SK-N-DZ (cell line): ENCODE measurements at regions not wholly inside any gene's neighbourhood (a gene's known extent, or its start where the extent isn't known, plus 50 kb on each side); places are given as distances from the start of the nearest gene placed in this dataset.
"Not testable (repeated sequence)": the region's sequence is repeated elsewhere in the genome, so short reads cannot be mapped to it uniquely, and the experiment has no call there.

Source experiments
- DNase-seq: peaks from one replicate; pipeline ENCODE4 v3.0.0-alpha.2; 2015; ENCODE audit warnings: low spot score

DNA sequence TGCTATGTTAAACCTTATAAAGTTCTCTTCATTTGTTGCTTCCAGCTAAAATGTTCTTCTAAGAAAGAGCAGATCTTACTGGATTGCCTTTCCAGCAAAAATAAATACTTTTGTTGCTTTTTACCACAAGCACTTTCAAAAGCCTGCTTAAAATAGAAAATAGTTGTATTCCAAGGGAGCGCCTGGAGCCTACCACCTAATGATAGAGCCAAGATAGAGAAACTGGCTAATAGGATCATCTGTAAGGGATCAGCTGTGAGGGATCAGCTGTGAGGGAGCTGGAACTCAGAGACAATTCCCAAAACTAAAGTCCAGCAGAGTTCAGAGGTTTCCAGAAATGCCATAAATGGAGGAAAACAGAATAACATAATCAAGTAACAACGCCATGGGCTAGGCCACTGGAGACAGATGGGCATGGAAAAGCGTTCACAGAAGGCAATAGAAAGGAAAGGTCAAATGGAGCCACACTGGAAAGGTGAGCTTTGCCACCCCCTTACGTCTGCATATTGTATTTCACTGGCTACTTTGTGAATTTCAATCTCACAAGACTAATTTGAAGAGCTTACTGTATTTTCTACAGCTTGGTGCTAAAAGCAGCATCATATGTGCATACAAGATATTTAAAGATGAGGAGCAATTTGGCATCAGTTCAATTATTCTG, 140.6 kb upstream of the TLE4 start:
- no peak for DNase-seq

DNA sequence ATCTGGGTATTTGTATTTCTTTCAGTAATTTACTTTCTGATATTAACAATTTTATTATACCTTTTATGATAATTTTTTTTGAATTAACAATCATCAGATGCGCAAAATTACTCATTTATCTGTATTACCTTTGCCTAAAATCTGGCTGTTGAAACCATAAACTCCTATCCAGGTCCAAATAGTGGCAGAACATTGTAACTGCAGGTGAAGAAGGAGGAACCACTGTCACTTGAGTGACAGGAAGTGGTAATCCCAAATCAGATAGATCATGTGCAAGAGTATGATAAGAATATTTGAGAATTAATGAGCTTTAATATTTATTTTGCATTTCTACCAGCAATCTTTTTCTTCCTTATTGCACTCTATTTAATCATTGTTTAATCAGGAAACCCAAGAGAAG, 139.3 kb upstream of the TLE4 start:
- no peak for DNase-seq

DNA sequence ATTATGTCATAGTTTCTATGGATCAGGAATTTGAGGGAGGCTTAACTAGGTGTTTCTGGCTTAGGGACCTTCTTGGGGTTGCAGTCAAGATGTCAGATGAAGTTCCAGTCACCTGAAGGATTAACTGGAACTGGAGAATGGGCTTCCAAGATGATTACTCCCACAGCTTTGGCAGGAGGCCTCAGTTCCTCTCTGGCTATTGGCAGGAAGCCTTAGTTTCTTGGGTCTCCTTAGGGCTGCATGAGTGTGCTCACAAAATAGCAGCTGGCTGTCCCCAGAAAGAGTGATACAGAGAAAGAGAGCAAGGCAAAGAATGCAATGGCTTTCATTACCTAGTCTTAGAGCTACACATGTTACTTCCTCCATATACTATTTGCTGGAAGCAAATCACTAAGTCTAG, 138.1 kb upstream of the TLE4 start:
- no peak for DNase-seq

DNA sequence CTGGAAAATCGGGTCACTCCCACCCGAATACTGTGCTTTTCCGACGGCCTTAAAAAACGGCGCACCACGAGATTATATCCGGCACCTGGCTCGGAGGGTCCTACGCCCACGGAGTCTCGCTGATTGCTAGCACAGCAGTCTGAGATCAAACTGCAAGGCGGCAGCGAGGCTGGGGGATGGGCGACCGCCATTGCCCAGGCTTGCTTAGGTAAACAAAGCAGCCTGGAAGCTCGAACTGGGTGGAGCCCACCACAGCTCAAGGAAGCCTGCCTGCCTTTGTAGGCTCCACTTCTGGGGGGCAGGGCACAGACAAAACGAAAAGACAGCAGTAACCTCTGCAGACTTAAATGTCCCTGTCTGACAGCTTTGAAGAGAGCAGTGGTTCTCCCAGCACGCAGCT, 132.5 kb upstream of the TLE4 start:
- not testable (repeated sequence) for DNase-seq

DNA sequence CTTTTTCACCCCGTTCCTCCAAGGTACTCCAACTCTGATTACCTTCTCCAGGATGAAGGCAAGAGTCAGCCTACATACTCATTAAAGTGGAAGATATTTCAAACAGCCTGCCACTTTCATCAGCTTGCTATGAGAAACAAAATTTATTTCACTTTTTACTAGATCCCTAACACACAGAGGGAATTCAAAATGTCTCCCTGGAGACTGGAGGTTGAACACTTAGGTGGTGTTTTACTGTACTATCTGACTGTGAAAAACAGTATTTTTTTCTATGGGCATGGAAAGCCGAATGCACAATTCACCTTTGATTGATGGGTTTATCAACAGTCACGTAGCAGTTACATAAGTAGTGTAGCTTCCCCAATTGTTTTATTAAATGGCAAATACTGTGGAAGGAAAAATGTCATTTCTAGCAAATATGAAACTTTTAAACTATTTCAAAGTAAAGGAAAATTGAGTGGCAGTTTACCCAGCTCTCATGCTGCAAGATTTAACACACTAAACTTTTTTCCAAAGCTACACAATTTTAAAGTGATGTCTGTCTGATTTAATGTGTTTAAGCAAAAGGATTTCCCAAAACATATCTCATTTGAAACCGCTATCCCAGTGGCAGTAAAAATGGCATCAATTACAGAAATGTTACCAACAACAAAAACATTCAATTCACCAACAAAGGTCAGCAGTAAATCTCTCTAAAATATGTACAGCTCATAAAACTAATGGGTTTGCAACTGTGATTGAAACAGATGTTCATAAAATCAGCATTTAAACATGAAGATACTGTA, 125.0 kb upstream of the TLE4 start:
- no peak for DNase-seq

DNA sequence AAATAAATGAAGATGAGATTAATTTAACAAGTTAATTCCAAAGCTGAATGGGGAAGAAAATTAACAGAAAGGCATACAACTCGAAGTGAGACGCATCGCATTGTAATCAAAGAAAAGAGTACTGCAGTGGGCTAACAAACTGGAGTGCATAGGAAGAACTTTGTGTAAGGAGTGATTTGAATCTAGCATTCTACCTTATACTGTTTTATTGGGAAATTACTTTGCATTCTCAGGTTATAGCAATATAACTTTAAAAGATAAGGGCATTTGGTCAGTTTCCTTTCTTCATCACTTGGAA, 124.5 kb upstream of the TLE4 start:
- no peak for DNase-seq

DNA sequence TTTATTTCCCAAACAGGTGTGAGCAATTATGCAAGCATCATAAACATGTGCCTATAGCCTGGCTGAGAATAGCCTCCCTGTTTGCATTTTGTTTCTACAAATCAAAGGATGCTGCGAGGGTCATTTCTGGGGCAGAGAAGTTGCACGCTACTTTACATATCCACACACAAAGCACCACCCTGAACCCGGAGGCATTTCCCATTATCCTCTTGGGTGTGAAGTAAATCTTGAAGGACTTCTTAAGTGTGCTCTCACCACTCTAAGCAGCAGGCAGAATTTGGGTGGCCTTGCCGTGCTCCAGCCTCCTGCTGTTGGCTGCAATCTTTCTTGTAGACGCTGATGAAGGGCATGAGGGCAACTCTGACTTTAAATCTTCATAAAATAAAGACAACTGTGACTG, 124.0 kb upstream of the TLE4 start:
- no peak for DNase-seq

DNA sequence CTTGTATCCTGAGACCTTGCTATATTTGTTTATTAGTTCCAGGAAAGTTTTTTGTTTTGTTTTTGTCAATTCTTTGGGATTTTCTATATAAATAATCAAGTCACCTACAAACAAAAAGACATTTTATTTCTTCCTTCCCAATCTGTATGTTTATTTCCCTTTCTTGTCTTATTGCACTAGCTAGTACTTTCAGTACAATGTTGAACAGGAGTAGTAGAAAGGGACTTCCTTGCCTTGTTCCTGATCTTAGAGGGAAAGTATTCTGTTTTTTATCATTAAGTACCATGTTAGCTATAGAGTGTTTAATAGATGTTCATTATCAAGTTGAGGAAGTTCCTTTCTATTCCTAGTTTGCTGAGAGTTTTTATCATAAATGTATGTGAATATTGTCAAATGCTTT, 119.5 kb upstream of the TLE4 start:
- DNase-seq, result no peak

DNA sequence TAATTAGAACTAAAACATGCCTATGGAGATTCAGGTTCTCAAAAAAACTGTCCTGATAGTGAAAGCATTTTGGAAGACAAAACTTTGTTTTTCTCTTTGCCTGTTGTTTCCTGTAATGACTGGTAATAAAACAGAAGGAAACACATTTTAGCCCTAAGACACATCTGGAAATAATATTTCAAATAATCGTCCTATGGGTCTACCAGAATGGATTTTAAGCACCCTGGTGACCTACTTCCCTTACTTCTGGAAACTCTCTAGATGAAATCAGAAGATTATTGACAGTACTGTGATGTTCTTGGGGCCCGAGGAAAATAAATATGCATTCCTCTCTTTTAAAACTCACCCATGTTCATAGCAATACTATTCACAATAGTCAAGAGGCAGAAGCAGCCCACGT, 110.1 kb upstream of the TLE4 start:
- DNase-seq, result peak; percentile 18

DNA sequence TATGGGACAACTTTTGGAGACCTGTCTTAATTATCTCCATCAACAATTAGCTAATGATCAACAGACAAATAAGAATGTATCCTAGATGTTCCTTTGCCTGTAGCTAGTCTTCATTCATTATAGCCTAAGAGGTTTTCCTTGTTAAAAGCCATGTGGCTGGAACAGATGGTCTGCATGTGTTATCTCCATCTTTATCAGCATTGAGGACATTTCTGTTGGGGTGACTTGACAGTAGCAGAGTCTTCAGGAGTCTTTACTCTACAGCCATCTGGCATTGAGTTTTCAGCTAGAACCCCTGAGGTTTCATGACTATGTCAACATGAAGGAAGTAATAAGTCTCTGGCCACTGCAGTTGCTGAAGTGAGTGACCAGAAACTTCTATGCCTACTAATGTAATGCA, 106.6 kb upstream of the TLE4 start:
- DNase-seq, result peak; percentile 62

DNA sequence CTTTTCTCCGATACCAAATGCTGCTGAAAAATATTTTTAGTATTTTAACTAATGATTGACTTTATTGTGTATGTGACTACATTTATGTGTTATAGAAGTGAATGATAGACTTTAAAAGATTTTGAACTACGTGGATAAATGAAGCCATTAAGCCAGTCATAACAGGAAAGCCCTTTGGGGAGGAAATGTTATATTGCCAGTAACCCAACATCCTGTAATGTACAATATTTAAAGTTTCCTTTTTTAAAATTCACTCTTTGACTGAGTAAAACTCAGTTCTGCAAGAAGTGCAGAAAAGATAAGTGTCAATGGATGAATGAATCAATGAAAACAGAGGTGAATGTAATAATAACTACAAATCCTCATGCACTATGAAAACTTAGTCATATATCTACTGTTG, 102.6 kb upstream of the TLE4 start:
- no peak for DNase-seq

DNA sequence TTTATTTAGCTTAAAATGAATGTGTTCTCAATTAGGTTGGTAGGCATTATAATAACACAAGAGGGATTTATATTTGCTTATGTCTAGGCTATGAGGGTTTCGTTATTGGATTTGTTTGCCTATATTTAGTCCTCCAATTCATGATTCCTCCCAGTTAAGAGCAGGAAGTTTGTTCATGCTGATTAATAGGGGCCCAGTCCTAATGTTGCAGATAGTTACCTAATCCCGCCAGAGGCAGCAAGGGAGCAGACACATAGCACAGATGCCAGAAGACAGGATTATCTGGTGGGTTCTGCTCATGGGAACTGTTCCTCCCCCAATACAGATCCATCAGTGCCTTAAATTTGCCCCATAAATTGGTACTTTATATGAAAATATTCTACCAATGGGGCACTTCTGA, 100.8 kb upstream of the TLE4 start:
- DNase-seq, result no peak

DNA sequence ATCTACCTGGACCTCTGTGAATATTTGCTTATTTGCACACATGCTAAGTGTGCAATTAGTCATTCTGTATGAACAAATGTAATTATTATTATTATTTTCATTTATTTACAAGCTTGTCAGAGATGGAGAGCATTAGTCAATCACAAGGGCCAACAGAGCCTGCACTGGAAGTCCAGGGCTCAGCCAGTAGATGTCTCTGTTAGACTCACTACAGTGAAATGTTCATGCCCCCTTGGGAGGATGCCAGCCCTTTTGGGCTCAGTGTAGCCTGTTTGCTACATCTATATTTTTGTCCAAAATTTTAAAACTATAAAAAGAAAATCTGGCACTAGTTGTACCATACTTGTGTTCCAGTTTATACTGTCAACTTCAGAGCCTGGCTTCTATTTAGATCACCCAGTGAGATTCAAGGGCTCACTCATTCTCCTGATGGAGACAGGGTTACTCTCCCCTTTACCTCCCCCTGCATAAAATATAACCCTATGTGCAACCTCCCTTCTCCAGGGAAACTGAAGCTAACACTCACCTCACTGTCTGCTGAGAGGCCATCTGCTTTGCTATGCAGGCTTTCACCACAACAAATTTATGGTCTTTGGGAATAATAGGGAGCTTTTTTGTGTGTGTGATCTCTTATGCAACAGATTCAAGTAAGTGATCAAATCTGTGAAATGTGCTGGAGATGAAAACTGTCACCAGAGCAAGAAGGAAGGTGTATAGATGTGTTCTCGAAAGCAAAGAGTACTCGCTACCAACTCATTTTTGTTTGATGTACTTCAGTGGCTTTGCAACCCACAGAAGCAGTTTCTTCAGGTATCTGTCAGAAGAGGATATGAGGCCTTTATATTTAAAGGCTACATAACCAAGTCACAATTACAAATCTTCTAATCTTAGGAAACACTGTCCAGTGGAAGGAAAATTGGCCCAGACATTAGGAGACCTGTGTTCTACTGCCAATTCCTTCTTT, 99.9 kb upstream of the TLE4 start:
- no peak for DNase-seq

DNA sequence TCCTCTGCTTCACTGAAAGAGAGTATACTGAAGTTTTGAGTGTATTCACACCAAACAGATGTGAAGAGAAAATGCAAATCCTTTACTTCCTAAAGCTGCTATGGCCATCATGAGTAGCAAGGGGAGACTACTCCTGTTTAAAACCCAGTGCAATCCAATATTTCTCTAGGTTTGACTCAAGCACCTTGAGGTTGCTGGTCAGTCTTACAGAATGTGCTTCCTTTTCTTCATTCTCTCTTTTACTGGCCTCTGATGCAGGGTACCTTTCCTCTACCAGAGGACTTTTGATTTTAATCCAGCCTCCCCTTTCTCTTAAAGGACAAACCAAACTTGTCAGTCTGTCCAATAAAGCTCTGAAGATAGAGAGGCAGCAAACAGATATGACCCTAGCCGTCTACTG, 98.1 kb upstream of the TLE4 start:
- DNase-seq, result no peak

DNA sequence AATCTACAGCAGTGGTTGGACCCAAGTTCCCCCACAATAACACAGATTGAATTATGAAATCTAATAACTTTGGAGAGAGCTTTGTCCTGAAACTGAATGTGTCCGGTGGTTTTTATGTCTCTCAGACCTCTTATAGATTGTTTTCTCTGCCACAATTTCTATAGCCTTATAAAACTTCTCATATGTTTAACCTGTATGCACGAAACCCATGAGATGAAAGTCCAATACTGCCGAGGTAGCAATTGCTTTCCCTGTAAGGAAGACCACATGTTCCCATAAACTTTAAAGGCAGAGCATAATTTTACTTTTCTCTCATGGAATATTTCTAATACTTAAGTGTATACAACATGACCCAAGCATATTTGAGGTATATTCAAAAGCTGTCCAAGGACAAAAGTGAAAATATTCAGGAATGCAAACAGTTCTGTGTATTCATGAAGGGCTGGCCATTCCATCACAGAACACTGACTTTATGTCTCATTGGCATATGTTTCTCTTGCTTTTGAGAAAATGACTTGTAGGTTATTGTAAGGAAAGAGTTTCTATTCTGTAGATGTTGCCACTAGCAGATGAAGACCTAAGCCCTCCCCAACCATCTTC, 94.4 kb upstream of the TLE4 start:
- no peak for DNase-seq

DNA sequence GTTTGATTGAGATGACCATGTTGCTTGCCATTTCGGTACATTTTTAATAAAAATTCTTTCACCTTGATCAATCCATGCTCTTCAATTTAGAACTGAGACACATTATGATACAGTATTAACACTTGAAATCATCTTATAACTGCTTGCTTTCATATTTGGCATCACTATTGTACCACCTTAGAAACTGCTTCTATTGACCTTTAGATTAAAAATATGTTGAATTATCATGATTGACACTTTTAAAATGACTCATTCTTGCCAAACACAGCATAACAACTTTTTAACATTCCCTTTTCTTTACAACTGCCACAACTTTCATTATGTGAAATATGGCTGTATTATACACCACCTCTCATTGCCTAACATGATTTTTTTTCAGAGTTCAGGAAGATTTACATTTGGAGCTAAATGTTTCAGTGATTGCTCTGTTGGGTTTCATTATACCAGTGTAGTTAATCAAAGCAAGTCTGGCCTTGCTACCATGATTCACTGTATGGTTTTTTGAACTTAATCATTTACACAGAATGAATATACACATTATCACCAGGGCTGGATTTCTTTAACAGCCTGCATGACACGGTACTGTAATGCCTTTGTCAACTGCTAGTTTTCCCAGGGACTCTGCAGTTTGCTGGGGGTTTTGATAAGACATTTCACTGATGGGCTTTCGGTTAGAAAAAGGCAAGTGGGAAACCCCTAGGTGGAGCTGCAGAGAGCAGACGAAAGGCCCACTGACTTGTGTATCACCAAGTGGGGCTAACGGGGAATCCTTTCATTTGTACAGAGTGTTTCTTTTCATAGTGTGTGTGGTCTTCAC, 93.6 kb upstream of the TLE4 start:
- peak; percentile 54 for DNase-seq

DNA sequence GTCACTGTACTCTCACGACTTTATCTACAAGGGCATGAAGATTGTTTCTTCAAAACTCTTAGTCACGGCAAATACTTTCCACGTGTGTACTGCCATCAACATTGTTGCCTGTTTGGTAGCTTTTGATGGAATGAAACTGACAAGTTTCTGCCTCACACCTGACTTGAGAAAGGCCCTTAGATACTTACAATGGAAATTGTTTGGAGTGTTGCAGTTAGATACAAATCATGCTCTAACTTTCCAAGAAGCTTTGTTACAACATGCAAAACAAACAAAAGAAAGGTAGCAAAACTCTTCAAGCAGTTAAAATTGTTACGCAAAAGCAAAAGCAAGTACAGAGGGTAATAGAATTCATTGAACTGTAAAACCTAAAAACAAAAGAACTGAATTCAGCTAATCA, 91.1 kb upstream of the TLE4 start:
- no peak for DNase-seq

DNA sequence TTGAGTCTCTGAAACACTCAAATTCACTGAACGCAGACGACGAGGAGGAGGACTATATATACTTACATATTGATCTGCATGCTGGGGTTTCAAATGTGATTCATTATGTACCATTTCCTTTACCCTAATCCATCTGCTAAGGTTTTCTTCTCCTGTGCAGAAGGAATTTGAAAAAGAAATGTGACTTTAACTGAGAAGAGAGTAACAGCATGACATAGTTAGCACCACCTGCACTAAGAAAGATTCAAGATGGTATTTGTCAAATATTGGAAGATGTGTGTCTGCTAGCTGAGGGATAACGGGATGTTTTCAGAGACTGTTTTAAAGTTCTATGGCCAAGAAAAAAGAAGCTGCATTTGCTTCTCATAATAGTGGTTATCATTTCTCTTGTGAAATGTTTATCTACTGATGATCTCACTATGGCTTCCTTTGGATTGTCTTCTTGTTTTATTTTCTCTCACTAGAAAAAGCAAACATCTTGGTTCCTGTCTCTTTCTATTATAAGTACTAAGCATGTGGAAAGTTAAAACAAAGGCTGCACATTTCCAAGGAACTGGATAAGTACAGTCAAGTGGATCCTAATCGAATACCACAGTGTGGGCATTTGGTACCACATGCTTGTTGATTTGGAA, 89.8 kb upstream of the TLE4 start:
- no peak for DNase-seq

DNA sequence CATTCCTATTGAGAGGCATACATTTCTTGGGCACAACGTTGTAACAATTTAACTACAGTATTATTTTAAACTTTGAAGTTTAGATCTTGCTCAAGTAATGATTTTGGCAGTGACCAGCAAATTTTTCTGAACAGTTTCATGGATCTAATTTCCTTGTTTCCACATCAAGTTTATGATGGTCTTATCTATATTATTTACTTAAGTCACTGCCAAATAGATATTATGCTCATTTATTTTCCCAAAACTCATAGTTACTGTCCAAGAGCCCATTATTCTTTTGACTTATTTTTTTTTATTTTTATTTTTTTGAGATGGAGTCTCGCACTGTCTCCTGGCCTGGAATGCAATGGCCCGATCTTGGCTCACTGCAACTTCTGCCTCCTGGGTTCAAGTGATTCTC, 86.5 kb upstream of the TLE4 start:
- no peak for DNase-seq

DNA sequence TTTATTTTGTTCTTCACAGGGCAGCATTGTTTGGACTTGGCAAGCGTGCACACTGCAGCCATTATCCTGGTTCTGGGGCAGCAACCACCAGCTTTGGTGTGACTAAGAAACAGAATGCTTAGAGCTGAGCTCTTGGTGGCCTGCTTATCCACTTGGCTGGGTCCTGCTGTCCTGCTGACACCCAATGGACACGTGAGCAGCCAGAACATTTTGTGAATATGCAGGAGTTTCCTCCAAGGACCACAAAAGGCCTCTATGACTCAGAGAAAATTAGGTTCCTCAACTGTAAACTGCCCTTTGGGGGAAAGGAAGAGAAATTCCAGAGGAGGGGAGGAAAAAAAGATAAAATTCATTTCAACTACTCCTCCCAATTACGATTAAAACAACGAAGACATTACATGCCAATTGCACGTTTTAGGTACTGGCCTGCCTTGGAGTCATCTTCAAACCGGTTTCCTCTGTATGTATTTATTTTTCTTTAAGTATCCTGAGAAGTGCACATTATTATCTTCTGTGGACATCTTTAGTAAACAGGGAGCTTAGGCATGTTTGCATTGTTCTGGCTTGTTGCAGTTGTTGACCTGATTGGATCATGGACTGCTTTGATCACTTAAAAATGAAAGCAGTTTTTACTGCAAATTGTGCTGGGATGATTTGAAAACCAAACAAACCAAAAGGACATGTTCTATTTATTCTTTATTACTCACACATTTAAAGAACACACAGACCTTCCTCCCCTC, 82.3 kb upstream of the TLE4 start:
- no peak for DNase-seq
